ENCODE measurements at regions not wholly inside any gene's neighbourhood (a gene's known extent, or its start where the extent isn't known, plus 50 kb on each side); places are given as distances from the start of the nearest gene placed in this dataset.

DNA sequence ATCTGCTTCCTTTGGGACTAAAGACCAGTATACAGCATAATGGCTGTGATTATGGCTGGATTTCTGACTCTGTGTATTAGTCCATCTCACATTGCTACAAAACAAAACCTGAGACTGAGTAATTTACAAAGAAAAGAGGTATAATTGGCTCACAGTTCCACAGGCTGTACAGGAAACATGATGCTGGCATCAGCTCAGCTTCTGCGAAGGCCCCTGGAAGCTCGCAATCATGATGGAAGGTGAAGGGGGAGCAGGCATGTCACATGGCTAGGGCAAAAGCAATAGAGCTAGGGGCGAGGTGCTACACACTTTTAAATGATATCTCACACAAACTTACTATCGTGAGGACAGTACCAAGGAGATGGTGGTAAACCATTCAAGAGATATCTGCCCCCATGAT, 68.0 kb upstream of the GADL1 start:
- H3K27me3 ChIP-seq (ENCODE audit: insufficient read depth, low read length) = no peaks in the 10 kb centered on the region
- DNase-seq (ENCODE audit: low read depth, low spot score) (no peak), ATAC-seq (no peak)
- RAD21 ChIA-PET (ENCODE audit: low non-redundant PET in 1 of 2, low total read pairs in 2 of 2, uncharacterized antibody in 2 of 2, unreplicated experiment in 2 of 2) = no interaction called here
- no peak for TF ChIP-seq SP1 (IDR thresholded peaks at IDR 0.05; ENCODE audit: low read depth)
- TF ChIP-seq, protein P1, sequence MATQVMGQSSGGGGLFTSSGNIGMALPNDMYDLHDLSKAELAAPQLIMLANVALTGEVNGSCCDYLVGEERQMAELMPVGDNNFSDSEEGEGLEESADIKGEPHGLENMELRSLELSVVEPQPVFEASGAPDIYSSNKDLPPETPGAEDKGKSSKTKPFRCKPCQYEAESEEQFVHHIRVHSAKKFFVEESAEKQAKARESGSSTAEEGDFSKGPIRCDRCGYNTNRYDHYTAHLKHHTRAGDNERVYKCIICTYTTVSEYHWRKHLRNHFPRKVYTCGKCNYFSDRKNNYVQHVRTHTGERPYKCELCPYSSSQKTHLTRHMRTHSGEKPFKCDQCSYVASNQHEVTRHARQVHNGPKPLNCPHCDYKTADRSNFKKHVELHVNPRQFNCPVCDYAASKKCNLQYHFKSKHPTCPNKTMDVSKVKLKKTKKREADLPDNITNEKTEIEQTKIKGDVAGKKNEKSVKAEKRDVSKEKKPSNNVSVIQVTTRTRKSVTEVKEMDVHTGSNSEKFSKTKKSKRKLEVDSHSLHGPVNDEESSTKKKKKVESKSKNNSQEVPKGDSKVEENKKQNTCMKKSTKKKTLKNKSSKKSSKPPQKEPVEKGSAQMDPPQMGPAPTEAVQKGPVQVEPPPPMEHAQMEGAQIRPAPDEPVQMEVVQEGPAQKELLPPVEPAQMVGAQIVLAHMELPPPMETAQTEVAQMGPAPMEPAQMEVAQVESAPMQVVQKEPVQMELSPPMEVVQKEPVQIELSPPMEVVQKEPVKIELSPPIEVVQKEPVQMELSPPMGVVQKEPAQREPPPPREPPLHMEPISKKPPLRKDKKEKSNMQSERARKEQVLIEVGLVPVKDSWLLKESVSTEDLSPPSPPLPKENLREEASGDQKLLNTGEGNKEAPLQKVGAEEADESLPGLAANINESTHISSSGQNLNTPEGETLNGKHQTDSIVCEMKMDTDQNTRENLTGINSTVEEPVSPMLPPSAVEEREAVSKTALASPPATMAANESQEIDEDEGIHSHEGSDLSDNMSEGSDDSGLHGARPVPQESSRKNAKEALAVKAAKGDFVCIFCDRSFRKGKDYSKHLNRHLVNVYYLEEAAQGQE (IDR thresholded peaks at IDR 0.05; ENCODE audit: low read depth) = no peak
- TF ChIP-seq EZH2 (IDR thresholded peaks at IDR 0.05) = no peak
- TF ChIP-seq ELF1 (IDR thresholded peaks at IDR 0.05; ENCODE audit: borderline replicate concordance, low read depth) = no peak
- no peak for TF ChIP-seq POLR2A (IDR thresholded peaks at IDR 0.05; ENCODE audit: borderline replicate concordance, extremely low read depth, insufficient read depth, insufficient read length)
- TF ChIP-seq FOSL1 (IDR thresholded peaks at IDR 0.05; ENCODE audit: low read depth) = no peak
- no peak for TF ChIP-seq CBX3 (IDR thresholded peaks at IDR 0.05; ENCODE audit: low read depth)
- TF ChIP-seq MAX (IDR thresholded peaks at IDR 0.05) = no peak
- no peak for TF ChIP-seq ZFX (IDR thresholded peaks at IDR 0.05)
- TF ChIP-seq ZNF274 (IDR thresholded peaks at IDR 0.05; ENCODE audit: low read depth, low read length) = no peak
- no peak for TF ChIP-seq SIN3A (IDR thresholded peaks at IDR 0.05; ENCODE audit: low read depth)
- TF ChIP-seq, protein P2, sequence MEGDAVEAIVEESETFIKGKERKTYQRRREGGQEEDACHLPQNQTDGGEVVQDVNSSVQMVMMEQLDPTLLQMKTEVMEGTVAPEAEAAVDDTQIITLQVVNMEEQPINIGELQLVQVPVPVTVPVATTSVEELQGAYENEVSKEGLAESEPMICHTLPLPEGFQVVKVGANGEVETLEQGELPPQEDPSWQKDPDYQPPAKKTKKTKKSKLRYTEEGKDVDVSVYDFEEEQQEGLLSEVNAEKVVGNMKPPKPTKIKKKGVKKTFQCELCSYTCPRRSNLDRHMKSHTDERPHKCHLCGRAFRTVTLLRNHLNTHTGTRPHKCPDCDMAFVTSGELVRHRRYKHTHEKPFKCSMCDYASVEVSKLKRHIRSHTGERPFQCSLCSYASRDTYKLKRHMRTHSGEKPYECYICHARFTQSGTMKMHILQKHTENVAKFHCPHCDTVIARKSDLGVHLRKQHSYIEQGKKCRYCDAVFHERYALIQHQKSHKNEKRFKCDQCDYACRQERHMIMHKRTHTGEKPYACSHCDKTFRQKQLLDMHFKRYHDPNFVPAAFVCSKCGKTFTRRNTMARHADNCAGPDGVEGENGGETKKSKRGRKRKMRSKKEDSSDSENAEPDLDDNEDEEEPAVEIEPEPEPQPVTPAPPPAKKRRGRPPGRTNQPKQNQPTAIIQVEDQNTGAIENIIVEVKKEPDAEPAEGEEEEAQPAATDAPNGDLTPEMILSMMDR (IDR thresholded peaks at IDR 0.05 in 2 of 3, conservative IDR thresholded peaks at IDR 0.05 in 1 of 3; ENCODE audit: borderline replicate concordance in 1 of 3, insufficient read depth in 1 of 3, low read depth in 2 of 3, low read length in 2 of 3) = no peak
- TF ChIP-seq YY1 (IDR thresholded peaks at IDR 0.05; ENCODE audit: extremely low read depth, insufficient replicate concordance, low read depth, low read length) = no peak
- TF ChIP-seq SRF (IDR thresholded peaks at IDR 0.05; ENCODE audit: low read depth) = no peak
- TF ChIP-seq POLR2AphosphoS5 (IDR thresholded peaks at IDR 0.05; ENCODE audit: low read depth, low read length) = no peak
- TF ChIP-seq, protein P3, sequence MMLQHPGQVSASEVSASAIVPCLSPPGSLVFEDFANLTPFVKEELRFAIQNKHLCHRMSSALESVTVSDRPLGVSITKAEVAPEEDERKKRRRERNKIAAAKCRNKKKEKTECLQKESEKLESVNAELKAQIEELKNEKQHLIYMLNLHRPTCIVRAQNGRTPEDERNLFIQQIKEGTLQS (IDR thresholded peaks at IDR 0.05) = no peak
- TF ChIP-seq, protein P4, sequence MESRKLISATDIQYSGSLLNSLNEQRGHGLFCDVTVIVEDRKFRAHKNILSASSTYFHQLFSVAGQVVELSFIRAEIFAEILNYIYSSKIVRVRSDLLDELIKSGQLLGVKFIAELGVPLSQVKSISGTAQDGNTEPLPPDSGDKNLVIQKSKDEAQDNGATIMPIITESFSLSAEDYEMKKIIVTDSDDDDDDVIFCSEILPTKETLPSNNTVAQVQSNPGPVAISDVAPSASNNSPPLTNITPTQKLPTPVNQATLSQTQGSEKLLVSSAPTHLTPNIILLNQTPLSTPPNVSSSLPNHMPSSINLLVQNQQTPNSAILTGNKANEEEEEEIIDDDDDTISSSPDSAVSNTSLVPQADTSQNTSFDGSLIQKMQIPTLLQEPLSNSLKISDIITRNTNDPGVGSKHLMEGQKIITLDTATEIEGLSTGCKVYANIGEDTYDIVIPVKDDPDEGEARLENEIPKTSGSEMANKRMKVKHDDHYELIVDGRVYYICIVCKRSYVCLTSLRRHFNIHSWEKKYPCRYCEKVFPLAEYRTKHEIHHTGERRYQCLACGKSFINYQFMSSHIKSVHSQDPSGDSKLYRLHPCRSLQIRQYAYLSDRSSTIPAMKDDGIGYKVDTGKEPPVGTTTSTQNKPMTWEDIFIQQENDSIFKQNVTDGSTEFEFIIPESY (IDR thresholded peaks at IDR 0.05; ENCODE audit: extremely low read depth, insufficient replicate concordance, low read length) = no peak
- TF ChIP-seq EGR1 (IDR thresholded peaks at IDR 0.05; ENCODE audit: low read depth) = no peak
- no peak for TF ChIP-seq CEBPB (IDR thresholded peaks at IDR 0.05; ENCODE audit: low read depth)
- TF ChIP-seq EZH2phosphoT487 (IDR thresholded peaks at IDR 0.05; ENCODE audit: borderline replicate concordance) = no peak
- H3K9me2 ChIP-seq (ENCODE audit: insufficient read depth) = no peaks in the 10 kb centered on the region
- intact Hi-C loops (cut with micrococcal nuclease) = no loop called here
- H3K4me2 ChIP-seq (ENCODE audit: low read length) = no peak overlapping the region
- no peak overlapping the region for H2AFZ ChIP-seq (ENCODE audit: low read depth, low read length, poor library complexity, severe bottlenecking)
- no peak overlapping the region for H3K27ac ChIP-seq (ENCODE audit: low read depth, low read length)
- H3K9ac ChIP-seq (ENCODE audit: low read length) = no peak overlapping the region
- no peaks in the 10 kb centered on the region for H3K79me2 ChIP-seq (ENCODE audit: insufficient read depth, low read length)
- no peaks in the 10 kb centered on the region for H4K20me1 ChIP-seq (ENCODE audit: insufficient read depth)
- H3K9me3 ChIP-seq (ENCODE audit: control insufficient read depth in 1 of 2, insufficient read depth in 1 of 2, low read depth in 1 of 2, low read length in 2 of 2) = no peaks in the 10 kb centered on the region; a peak in 1 of 4 replicates
- no peaks in the 10 kb centered on the region for H3K4me1 ChIP-seq (ENCODE audit: control insufficient read depth in 1 of 2, insufficient read depth in 2 of 2, low read length in 2 of 2)
- CTCF ChIA-PET = no interaction called here
- H3K4me3 ChIP-seq (replicated peaks in 1 of 2; ENCODE audit: low read depth in 1 of 2, low read length in 2 of 2) = no peak overlapping the region
- no peaks in the 10 kb centered on the region for H3K36me3 ChIP-seq (ENCODE audit: control insufficient read depth in 1 of 2, insufficient read depth in 2 of 2, low read length in 2 of 2)
- POLR2A ChIA-PET = no interaction called here
- BruUV-seq (replicated peaks) = no TSS peak

Data from HCT116 (cell line).